ENCODE measurements at regions not wholly inside any gene's neighbourhood (a gene's known extent, or its start where the extent isn't known, plus 50 kb on each side); places are given as distances from the start of the nearest gene placed in this dataset.
A peak's percentile ranks its signal among the peaks of the same experiment; 100 is the strongest.

DNA sequence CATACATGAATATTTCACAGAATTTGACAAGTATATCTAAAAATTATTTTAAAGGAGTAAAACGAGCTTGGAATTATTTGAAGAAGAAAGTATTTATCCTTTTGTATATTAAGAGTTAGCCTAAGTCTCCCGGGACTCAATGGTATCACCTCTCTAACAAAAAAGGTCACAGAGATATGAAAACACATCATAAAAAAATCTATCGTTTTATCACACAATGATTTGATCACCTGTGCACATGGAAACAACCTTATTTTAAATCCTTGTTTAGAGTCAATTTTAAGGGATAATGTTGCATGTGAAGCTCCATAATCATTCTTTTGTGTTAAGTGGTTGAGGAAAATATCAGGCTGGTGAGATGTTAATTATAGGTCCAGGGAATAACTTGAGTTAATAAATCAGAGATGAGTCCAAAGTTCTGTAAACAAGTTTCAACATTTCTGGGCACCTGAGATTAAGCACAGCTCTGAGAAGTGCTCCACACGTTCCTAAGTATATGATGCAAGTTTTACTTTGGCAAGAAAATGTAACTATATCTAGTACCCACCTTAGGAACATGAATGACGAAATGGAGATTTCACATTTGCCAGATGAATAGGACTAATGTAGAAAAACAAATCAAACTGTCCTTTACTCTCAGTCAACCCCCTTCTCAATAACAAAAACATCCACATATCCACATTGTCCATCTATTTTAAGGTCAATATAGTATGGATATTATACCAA is 148.5 kb upstream of the AKR1E2 start:
- ChIA-PET CTCF (interaction anchor here (1.2 to 1.8 kb wide), 8 partner anchors 13 to 1480 kb away, joined by 3 to 10 read pairs (median 6); no protein-coding TSS in a partner anchor), POLR2A (interaction anchor here (0.8 to 2.7 kb wide), 5 partner anchors 13 to 94 kb away, joined by 3 to 10 read pairs (median 4); no protein-coding TSS in a partner anchor)
- Histone ChIP-seq H3K9me1 (replicated peaks; ENCODE audit: control insufficient read depth, extremely low read depth, insufficient read depth, low read length) (no peaks in the 10 kb centered on the region), H3K4me1 (ENCODE audit: control insufficient read depth, extremely low read depth, insufficient read depth, low read length) (peaks cover 35% of the 10 kb centered on the region), H3K9me3 (replicated peaks; ENCODE audit: control insufficient read depth, insufficient read depth, low read length) (no peaks in the 10 kb centered on the region), H3K79me2 (ENCODE audit: control insufficient read depth, insufficient read depth, low read length) (peaks cover 49% of the 10 kb centered on the region), H4K20me1 (replicated peaks; ENCODE audit: control insufficient read depth, extremely low read depth, insufficient read depth, low read length) (no peaks in the 10 kb centered on the region), H3K27me3 (ENCODE audit: control insufficient read depth in 2 of 2, insufficient read depth in 2 of 2, low read length in 2 of 2) (no peaks in the 10 kb centered on the region), H3K27ac (ENCODE audit: insufficient read depth, low read depth, low read length) (peak overlapping the region; percentile 84), H3K9ac (replicated peaks; ENCODE audit: extremely low read depth, insufficient read depth, low read length) (peak overlapping the region; percentile 99), H2AFZ (ENCODE audit: low read depth, low read length) (no peak overlapping the region), H3K4me3 (replicated peaks in 1 of 3; ENCODE audit: insufficient read depth in 1 of 3, low read depth in 1 of 3, low read length in 3 of 3) (peak overlapping the region; percentile 32 to 99 (median 71)), H3K36me3 (ENCODE audit: control insufficient read depth in 2 of 2, extremely low read depth in 1 of 2, insufficient read depth in 2 of 2, low read length in 2 of 2) (no peaks in the 10 kb centered on the region), H3K4me2 (ENCODE audit: insufficient read depth, low read length) (peak overlapping the region; percentile 94)
- DNase-seq (ENCODE audit: low read depth, low spot score) = no peak
- BruUV-seq (replicated peaks) = TSS peak; percentile 71
- TF ChIP-seq, protein P1, sequence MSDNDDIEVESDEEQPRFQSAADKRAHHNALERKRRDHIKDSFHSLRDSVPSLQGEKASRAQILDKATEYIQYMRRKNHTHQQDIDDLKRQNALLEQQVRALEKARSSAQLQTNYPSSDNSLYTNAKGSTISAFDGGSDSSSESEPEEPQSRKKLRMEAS (IDR thresholded peaks at IDR 0.05; ENCODE audit: insufficient read depth, insufficient read length) = no peak
- peak; percentile 17 for TF ChIP-seq POLR2A (IDR thresholded peaks at IDR 0.05; ENCODE audit: low read depth, low read length)
- intact Hi-C loops (cut with micrococcal nuclease) (loop anchor here (1.0 to 5.0 kb wide), 11 partner anchors 15 to 1210 kb away; partner anchors contain the start of gene KLF6), dilution Hi-C loops (cut with MboI; ENCODE audit: extremely low pct_ligation_motif_present, low sequenced_read_pairs) (no loop called here)
- no peak for FAIRE-seq

- Histone ChIP-seq H3K9me1 (replicated peaks; ENCODE audit: control insufficient read depth, extremely low read depth, insufficient read depth, low read length) (no peaks in the 10 kb centered on the region), H3K79me2 (ENCODE audit: control insufficient read depth, insufficient read depth, low read length) (peaks cover 58% of the 10 kb centered on the region), H3K27ac (ENCODE audit: insufficient read depth, low read depth, low read length) (peak overlapping the region; percentile 84), H3K4me1 (ENCODE audit: control insufficient read depth, extremely low read depth, insufficient read depth, low read length) (peaks cover 35% of the 10 kb centered on the region), H3K36me3 (ENCODE audit: control insufficient read depth in 2 of 2, extremely low read depth in 1 of 2, insufficient read depth in 2 of 2, low read length in 2 of 2) (peaks cover 0 to 1% of the 10 kb centered on the region in 2 experiments), H3K4me3 (replicated peaks in 1 of 3; ENCODE audit: insufficient read depth in 1 of 3, low read depth in 1 of 3, low read length in 3 of 3) (peak overlapping the region; percentile 19 to 99 (median 71)), H3K4me2 (ENCODE audit: insufficient read depth, low read length) (peak overlapping the region; percentile 94), H3K9me3 (replicated peaks; ENCODE audit: control insufficient read depth, insufficient read depth, low read length) (no peaks in the 10 kb centered on the region), H2AFZ (ENCODE audit: low read depth, low read length) (no peak overlapping the region), H4K20me1 (replicated peaks; ENCODE audit: control insufficient read depth, extremely low read depth, insufficient read depth, low read length) (no peaks in the 10 kb centered on the region), H3K27me3 (ENCODE audit: control insufficient read depth in 2 of 2, insufficient read depth in 2 of 2, low read length in 2 of 2) (no peaks in the 10 kb centered on the region), H3K9ac (replicated peaks; ENCODE audit: extremely low read depth, insufficient read depth, low read length) (peak overlapping the region; percentile 99)
- TSS peak; percentile 76 for BruUV-seq (replicated peaks)
- intact Hi-C loops (cut with micrococcal nuclease) = loop anchor here (2.0 to 5.0 kb wide), 4 partner anchors 14 to 1209 kb away; partner anchors contain the start of gene KLF6
- CTCF ChIA-PET = interaction anchor here (1.5 to 1.8 kb wide), 2 partner anchors 12 to 28 kb away, joined by 6 to 10 read pairs; no protein-coding TSS in a partner anchor
- dilution Hi-C loops (cut with MboI; ENCODE audit: extremely low pct_ligation_motif_present, low sequenced_read_pairs) = no loop called here
- no peak for TF ChIP-seq JUN (IDR thresholded peaks at IDR 0.05; ENCODE audit: borderline replicate concordance, insufficient read depth, insufficient read length, low read depth)
- no peak for TF ChIP-seq GATA2 (IDR thresholded peaks at IDR 0.05; ENCODE audit: insufficient read depth, insufficient read length, low read depth, low read length)
- no peak for TF ChIP-seq FOS (IDR thresholded peaks at IDR 0.05; ENCODE audit: borderline replicate concordance, insufficient read depth, low read length)
- TF ChIP-seq EZH2 (IDR thresholded peaks at IDR 0.05; ENCODE audit: borderline replicate concordance, low read depth, low read length, severe bottlenecking) = no peak
- no peak for TF ChIP-seq MYC (IDR thresholded peaks at IDR 0.05; ENCODE audit: low read depth, low read length)
- TF ChIP-seq, protein P1 (IDR thresholded peaks at IDR 0.05; ENCODE audit: insufficient read depth, insufficient read length) = no peak
- FAIRE-seq (no peak), DNase-seq (ENCODE audit: low read depth, low spot score) (no peak)
- POLR2A ChIA-PET = interaction anchor here (1.4 to 2.7 kb wide), 3 partner anchors 12 to 95 kb away, joined by 3 to 10 read pairs (median 4); no protein-coding TSS in a partner anchor
These were observed 149.4 kb upstream of the AKR1E2 start for GRCh38 chr10:4676566-4676965.
